Karpas-422 (cell line): ENCODE measurements at regions not wholly inside any gene's neighbourhood (a gene's known extent, or its start where the extent isn't known, plus 50 kb on each side); places are given as distances from the start of the nearest gene placed in this dataset.

Experiments used
- DNase-seq: peaks from one replicate; pipeline ENCODE4 v3.0.0-alpha.2; 2015
- H2AFZ ChIP-seq: fragments of 200-600 bp; sonication (generic); 2 replicates; pipeline ENCODE4 v1.6.1; 2014; ENCODE audit warnings: antibody characterized with exemption, low read length, mixed read lengths
- H3K27ac ChIP-seq: fragments of 200-600 bp; sonication (generic); 2 replicates; pipeline ENCODE4 v1.5.1; 2014; ENCODE audit warnings: mild to moderate bottlenecking, low read length, moderate library complexity
- H3K27me3 ChIP-seq: fragments of 200-600 bp; sonication (generic); 2 replicates; pipeline ENCODE4 v1.6.1; 2014; ENCODE audit warnings: low read length, mixed read lengths
- H3K36me3 ChIP-seq: fragments of 200-600 bp; sonication (generic); 2 replicates; pipeline ENCODE4 v1.6.1; 2014; ENCODE audit warnings: low read length, mixed read lengths; ENCODE audit not compliant: insufficient read depth
- H3K4me1 ChIP-seq: fragments of 200-600 bp; sonication (generic); 2 replicates; pipeline ENCODE4 v1.6.1; 2014; ENCODE audit warnings: mild to moderate bottlenecking, low read length, mixed read lengths
- H3K4me2 ChIP-seq: fragments of 200-600 bp; sonication (generic); 2 replicates; pipeline ENCODE4 v1.6.1; 2014; ENCODE audit warnings: low read length, low read depth, mild to moderate bottlenecking; ENCODE audit not compliant: poor library complexity, severe bottlenecking
- H3K4me3 ChIP-seq: fragments of 200-600 bp; sonication (generic); 2 replicates; pipeline ENCODE4 v1.5.1; 2014; ENCODE audit warnings: mild to moderate bottlenecking, antibody characterized with exemption, low read length, mixed read lengths
- H3K79me2 ChIP-seq: fragments of 200-600 bp; sonication (generic); 2 replicates; pipeline ENCODE4 v1.6.1; 2014; ENCODE audit warnings: mild to moderate bottlenecking, low read length, mixed read lengths
- H3K9ac ChIP-seq: fragments of 200-600 bp; sonication (generic); 2 replicates; pipeline ENCODE4 v1.6.0; 2014; ENCODE audit warnings: low read length
- H3K9me2 ChIP-seq: fragments of 200-600 bp; sonication (generic), shearing (Covaris generic); replicated peaks from 2 replicates; pipeline ENCODE4 v1.6.0; 2014; ENCODE audit warnings: mild to moderate bottlenecking, low read length, moderate library complexity; ENCODE audit not compliant: insufficient read depth
- H3K9me3 ChIP-seq: fragments of 300-700, 200-600 bp; sonication (generic); 2 replicates; pipeline ENCODE4 v1.6.1; 2014; ENCODE audit warnings: low read length, mixed read lengths
- H4K20me1 ChIP-seq: fragments of 200-600 bp; sonication (generic); 2 replicates; pipeline ENCODE4 v1.6.1; 2014; ENCODE audit warnings: mild to moderate bottlenecking, antibody characterized with exemption, low read length, low read depth; ENCODE audit not compliant: insufficient read depth

GRCh38 chr2:150402953-150403352 is 84.5 kb downstream of the RND3 start:
- Histone ChIP-seq H3K36me3 (no peaks in the 10 kb centered on the region), H2AFZ (no peak overlapping the region), H3K4me3 (no peak overlapping the region), H3K4me1 (no peaks in the 10 kb centered on the region), H4K20me1 (no peaks in the 10 kb centered on the region), H3K27me3 (no peaks in the 10 kb centered on the region), H3K9me2 (0 out of 2 replicates have a peak, but pooled peaks cover 5% of the 10 kb centered on the region), H3K9me3 (peaks cover 6% of the 10 kb centered on the region; the same call in 1 of the 2 replicates), H3K4me2 (no peak overlapping the region), H3K27ac (no peak overlapping the region), H3K79me2 (no peaks in the 10 kb centered on the region), H3K9ac (no peak overlapping the region)
- no peak for DNase-seq

DNA sequence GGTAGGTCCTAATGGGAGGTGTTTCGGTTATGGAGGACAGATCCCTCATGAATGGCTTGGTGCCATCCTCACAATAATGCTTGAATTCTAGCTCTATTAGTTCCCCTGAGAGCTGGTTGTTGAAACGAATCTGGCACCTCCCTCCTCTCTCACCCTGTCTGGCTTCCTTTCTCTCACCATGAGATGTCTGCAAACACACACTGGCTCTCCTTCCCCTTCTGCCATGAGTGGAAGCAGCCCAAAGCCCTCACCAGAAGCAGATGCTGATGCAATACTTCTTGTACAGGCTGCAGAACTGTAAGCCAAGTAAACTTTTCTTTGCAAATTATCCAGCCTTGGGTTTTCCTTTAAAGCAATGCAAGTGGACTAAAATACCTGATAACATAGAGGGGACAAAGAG is 86.6 kb downstream of the RND3 start:
- Histone ChIP-seq H3K9me3 (peaks cover 6% of the 10 kb centered on the region; the same call in 1 of the 2 replicates), H3K4me3 (no peak overlapping the region), H2AFZ (no peak overlapping the region), H3K9ac (no peak overlapping the region), H3K9me2 (0 out of 2 replicates have a peak, but pooled peaks cover 5% of the 10 kb centered on the region), H4K20me1 (no peaks in the 10 kb centered on the region), H3K4me1 (no peaks in the 10 kb centered on the region), H3K36me3 (no peaks in the 10 kb centered on the region), H3K79me2 (no peaks in the 10 kb centered on the region), H3K4me2 (no peak overlapping the region), H3K27me3 (no peaks in the 10 kb centered on the region), H3K27ac (no peak overlapping the region)
- DNase-seq = no peak

GRCh38 chr2:150392614-150393013 is 94.9 kb downstream of the RND3 start:
- DNase-seq = no peak
- H3K9ac ChIP-seq = no peak overlapping the region
- H3K9me3 ChIP-seq = no peaks in the 10 kb centered on the region; the same call in none of the 2 replicates
- no peaks in the 10 kb centered on the region for H3K79me2 ChIP-seq
- no peaks in the 10 kb centered on the region for H3K36me3 ChIP-seq
- H2AFZ ChIP-seq = no peak overlapping the region
- H3K9me2 ChIP-seq = no peaks in the 10 kb centered on the region
- H3K27ac ChIP-seq = no peak overlapping the region
- no peaks in the 10 kb centered on the region for H3K27me3 ChIP-seq
- H3K4me1 ChIP-seq = no peaks in the 10 kb centered on the region
- H4K20me1 ChIP-seq = no peaks in the 10 kb centered on the region
- no peak overlapping the region for H3K4me2 ChIP-seq
- H3K4me3 ChIP-seq = no peak overlapping the region

DNA sequence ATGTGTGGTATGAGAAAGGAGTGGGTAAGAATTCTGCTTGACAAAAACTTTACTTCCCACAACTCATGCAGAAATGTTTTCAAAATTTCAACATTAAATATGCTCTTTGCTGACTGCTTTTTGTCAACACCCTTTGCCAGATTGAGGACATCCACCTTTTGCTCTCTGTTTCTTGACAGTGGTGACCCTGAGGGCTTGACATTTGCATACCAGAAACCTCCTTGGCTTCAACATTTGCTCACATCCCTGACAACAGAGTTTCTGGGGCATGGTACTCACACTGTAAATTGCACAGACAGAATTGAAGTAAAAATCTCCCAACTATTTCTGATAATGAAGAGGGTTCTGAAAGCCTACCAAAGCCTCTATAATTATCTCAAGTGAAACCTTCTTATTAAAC is 95.7 kb downstream of the RND3 start:
- H3K4me1 ChIP-seq = no peaks in the 10 kb centered on the region
- H4K20me1 ChIP-seq = no peaks in the 10 kb centered on the region
- no peak overlapping the region for H2AFZ ChIP-seq
- H3K36me3 ChIP-seq = no peaks in the 10 kb centered on the region
- no peak overlapping the region for H3K9ac ChIP-seq
- peaks cover 5% of the 10 kb centered on the region for H3K9me3 ChIP-seq
- H3K9me2 ChIP-seq = no peaks in the 10 kb centered on the region
- DNase-seq = no peak
- no peaks in the 10 kb centered on the region for H3K27me3 ChIP-seq
- no peak overlapping the region for H3K27ac ChIP-seq
- H3K4me2 ChIP-seq = no peak overlapping the region
- no peak overlapping the region for H3K4me3 ChIP-seq
- no peaks in the 10 kb centered on the region for H3K79me2 ChIP-seq

DNA sequence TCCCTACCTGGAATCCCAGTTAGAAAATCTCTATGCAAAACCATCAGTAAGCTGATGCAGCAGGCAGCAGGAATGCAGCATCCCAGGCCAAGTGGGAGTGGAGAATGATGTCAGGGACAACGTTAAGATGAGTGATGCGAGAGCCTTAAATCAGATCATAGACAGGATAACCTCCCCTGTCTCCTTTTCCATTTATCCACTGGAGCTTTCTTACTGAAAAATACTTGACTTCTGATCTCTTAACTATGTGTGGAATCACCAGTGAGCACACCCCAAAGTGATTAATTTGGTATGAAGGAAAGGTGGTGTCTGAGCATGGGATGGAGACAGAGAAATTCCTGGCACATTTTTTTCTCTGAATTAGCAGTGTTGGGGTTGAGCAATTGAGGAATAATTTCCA is 98.0 kb downstream of the RND3 start:
- no peaks in the 10 kb centered on the region for H4K20me1 ChIP-seq
- no peak overlapping the region for H2AFZ ChIP-seq
- H3K36me3 ChIP-seq = no peaks in the 10 kb centered on the region
- H3K79me2 ChIP-seq = no peaks in the 10 kb centered on the region
- no peak overlapping the region for H3K4me3 ChIP-seq
- no peaks in the 10 kb centered on the region for H3K9me2 ChIP-seq
- H3K9ac ChIP-seq = no peak overlapping the region
- peaks cover 5% of the 10 kb centered on the region for H3K9me3 ChIP-seq
- H3K4me1 ChIP-seq = no peaks in the 10 kb centered on the region
- no peak overlapping the region for H3K4me2 ChIP-seq
- no peak overlapping the region for H3K27ac ChIP-seq
- H3K27me3 ChIP-seq = no peaks in the 10 kb centered on the region
- DNase-seq = no peak

GRCh38 chr2:150388289-150388625 is 99.2 kb downstream of the RND3 start:
- Histone ChIP-seq H4K20me1 (no peaks in the 10 kb centered on the region), H3K27ac (no peak overlapping the region), H3K9me3 (peaks cover 5% of the 10 kb centered on the region), H3K4me1 (no peaks in the 10 kb centered on the region), H3K9ac (no peak overlapping the region), H3K36me3 (no peaks in the 10 kb centered on the region), H3K4me3 (no peak overlapping the region), H3K9me2 (no peaks in the 10 kb centered on the region), H2AFZ (no peak overlapping the region), H3K27me3 (no peaks in the 10 kb centered on the region), H3K4me2 (no peak overlapping the region), H3K79me2 (no peaks in the 10 kb centered on the region)
- DNase-seq = no peak

GRCh38 chr2:150387586-150388288 is 99.7 kb downstream of the RND3 start:
- Histone ChIP-seq H3K79me2 (no peaks in the 10 kb centered on the region), H3K36me3 (no peaks in the 10 kb centered on the region), H3K9me2 (no peaks in the 10 kb centered on the region), H3K27ac (no peak overlapping the region), H3K4me1 (no peaks in the 10 kb centered on the region), H2AFZ (no peak overlapping the region), H3K27me3 (no peaks in the 10 kb centered on the region), H4K20me1 (no peaks in the 10 kb centered on the region), H3K9me3 (peaks cover 5% of the 10 kb centered on the region), H3K9ac (no peak overlapping the region), H3K4me3 (no peak overlapping the region), H3K4me2 (no peak overlapping the region)
- DNase-seq = no peak

DNA sequence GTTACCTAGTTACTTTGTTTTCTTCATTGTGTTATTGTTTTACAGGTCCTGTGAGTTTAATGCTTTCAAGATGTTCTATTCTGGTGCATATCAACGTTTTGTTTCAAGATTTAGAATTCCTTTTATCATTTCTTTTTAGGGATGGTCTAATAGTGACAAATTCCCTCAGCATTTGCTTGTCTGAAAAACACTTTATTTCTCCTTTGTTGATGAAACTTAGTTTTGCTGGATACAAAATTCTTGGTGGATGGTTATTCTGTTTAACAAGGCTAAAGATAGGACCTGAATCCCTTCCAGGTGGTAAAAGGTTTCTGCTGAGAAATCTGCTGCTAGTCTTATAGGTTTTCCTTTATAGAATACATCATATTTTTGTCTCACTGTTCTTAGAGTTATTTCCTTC is 102.3 kb downstream of the RND3 start:
- Histone ChIP-seq H3K4me3 (no peak overlapping the region), H4K20me1 (no peaks in the 10 kb centered on the region), H3K27ac (no peak overlapping the region), H3K4me1 (no peaks in the 10 kb centered on the region), H2AFZ (no peak overlapping the region), H3K9me3 (peaks cover 5% of the 10 kb centered on the region), H3K36me3 (no peaks in the 10 kb centered on the region), H3K79me2 (no peaks in the 10 kb centered on the region), H3K4me2 (no peak overlapping the region), H3K9ac (no peak overlapping the region), H3K9me2 (no peaks in the 10 kb centered on the region), H3K27me3 (no peaks in the 10 kb centered on the region)
- no peak for DNase-seq
